ENCODE measurements at regions not wholly inside any gene's neighbourhood (a gene's known extent, or its start where the extent isn't known, plus 50 kb on each side); places are given as distances from the start of the nearest gene placed in this dataset. TPM values are rescaled to one million over a fixed set of nuclear protein-coding genes. Genes with fewer than 3 reads are reported as not detected.

DNA sequence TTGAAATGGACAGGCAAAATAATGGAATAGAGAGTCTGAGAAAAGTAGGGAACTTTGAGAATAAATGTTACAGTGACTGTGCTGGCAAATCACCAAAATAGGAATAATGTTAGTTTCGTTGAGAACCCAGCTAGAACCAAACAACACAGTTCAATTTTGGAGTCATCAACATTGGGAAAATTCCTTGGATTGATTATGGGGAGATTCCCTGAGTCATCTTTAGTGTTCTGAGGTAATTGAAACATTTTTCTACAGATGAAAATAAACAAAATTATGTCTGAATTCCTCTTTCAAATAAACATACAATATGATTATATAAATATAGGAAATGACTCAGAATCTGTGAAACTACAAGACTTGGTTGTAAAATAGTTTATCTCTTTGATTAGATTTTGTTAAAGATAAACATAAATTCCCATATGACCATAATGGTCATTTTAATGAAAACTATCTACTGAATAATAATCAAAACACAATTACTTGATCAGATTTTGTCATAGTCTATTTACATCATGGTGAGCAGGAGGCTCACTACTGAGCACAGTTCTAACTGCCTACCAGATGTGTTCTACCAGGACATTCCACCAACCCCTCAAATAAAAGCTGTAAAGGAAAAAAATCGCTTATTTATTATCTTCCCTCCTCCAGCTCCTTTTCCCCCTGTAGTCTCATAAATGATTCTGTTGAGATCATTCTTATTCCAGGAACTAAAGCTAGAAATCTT lies 51.4 kb upstream of the GABRA2 start:
- Mint-ChIP-seq H3K27ac (peak overlapping the region in 1 of 7 donors; percentile 24), H3K9me3 (peaks cover 0 to 11% (median 5%) of the 10 kb centered on the region in 7 donors), H3K36me3 (no peaks in the 10 kb centered on the region), H3K4me1 (no peaks in the 10 kb centered on the region), H3K4me3 (no peak overlapping the region), H3K27me3 (ENCODE audit: low read depth in 3 of 3) (no peaks in the 10 kb centered on the region)
- intact Hi-C loops (cut with micrococcal nuclease), result no loop called here
- Histone ChIP-seq H3K79me2 (ENCODE audit: insufficient read depth, low read length) (no peaks in the 10 kb centered on the region), H3K27ac (ENCODE audit: low read depth in 1 of 2, low read length in 2 of 2) (no peak overlapping the region), H3K36me3 (replicated peaks in 1 of 2; ENCODE audit: control insufficient read depth in 1 of 2, insufficient read depth in 2 of 2, low read length in 2 of 2) (no peaks in the 10 kb centered on the region), H3K4me3 (replicated peaks in 1 of 3; ENCODE audit: low read depth in 2 of 3, low read length in 3 of 3) (no peak overlapping the region), H3K9ac (ENCODE audit: insufficient read depth, low read length, poor library complexity, severe bottlenecking) (no peak overlapping the region), H3K4me1 (ENCODE audit: control insufficient read depth in 1 of 2, insufficient read depth in 2 of 2, low read length in 2 of 2) (no peaks in the 10 kb centered on the region), H3K9me3 (replicated peaks in 1 of 2; ENCODE audit: control insufficient read depth in 1 of 2, insufficient read depth in 1 of 2, low read length in 2 of 2) (no peaks in the 10 kb centered on the region), H4K20me1 (ENCODE audit: insufficient read depth, low read length) (no peaks in the 10 kb centered on the region), H3K27me3 (ENCODE audit: control insufficient read depth in 2 of 2, insufficient read depth in 2 of 2, low read length in 2 of 2) (no peaks in the 10 kb centered on the region), H2AFZ (ENCODE audit: insufficient read depth, low read depth, low read length, poor library complexity, severe bottlenecking) (no peak overlapping the region), H3K4me2 (replicated peaks; ENCODE audit: extremely low read depth, low read length, poor library complexity, severe bottlenecking) (no peak overlapping the region)
- DNase-seq, result no peak
- no CpG with 5 or more reads among the region's 2 CpGs for WGBS (ENCODE audit: insufficient coverage)
- TF ChIP-seq, protein P1, sequence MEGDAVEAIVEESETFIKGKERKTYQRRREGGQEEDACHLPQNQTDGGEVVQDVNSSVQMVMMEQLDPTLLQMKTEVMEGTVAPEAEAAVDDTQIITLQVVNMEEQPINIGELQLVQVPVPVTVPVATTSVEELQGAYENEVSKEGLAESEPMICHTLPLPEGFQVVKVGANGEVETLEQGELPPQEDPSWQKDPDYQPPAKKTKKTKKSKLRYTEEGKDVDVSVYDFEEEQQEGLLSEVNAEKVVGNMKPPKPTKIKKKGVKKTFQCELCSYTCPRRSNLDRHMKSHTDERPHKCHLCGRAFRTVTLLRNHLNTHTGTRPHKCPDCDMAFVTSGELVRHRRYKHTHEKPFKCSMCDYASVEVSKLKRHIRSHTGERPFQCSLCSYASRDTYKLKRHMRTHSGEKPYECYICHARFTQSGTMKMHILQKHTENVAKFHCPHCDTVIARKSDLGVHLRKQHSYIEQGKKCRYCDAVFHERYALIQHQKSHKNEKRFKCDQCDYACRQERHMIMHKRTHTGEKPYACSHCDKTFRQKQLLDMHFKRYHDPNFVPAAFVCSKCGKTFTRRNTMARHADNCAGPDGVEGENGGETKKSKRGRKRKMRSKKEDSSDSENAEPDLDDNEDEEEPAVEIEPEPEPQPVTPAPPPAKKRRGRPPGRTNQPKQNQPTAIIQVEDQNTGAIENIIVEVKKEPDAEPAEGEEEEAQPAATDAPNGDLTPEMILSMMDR (IDR thresholded peaks at IDR 0.05), result no peak

Small RNAs in the stretch of these regions (small RNA-seq; reads per million reads assigned to genes)
- not detected for gene RNU6-412P (ENCODE audit: insufficient read length, low read depth)
